Thymus (tissue), 11 donors: ENCODE measurements at regions not wholly inside any gene's neighbourhood (a gene's known extent, or its start where the extent isn't known, plus 50 kb on each side); places are given as distances from the start of the nearest gene placed in this dataset.

Experiments
- DNase-seq, 9 donors: peaks; one replicate each; pipeline ENCODE4 v3.0.0-alpha.2; 2013; ENCODE audit warnings: low spot score in 9 of 9, low read depth in 6 of 9, missing footprints in 1 of 9
- H3K27ac ChIP-seq, 2 donors: one replicate each; pipeline ENCODE4 v1.5.1; 2013; ENCODE audit warnings: control low read depth in 1 of 2, low read depth in 1 of 2, low read length in 1 of 2, mild to moderate bottlenecking in 1 of 2, moderate library complexity in 1 of 2
- H3K27me3 ChIP-seq, 2 donors: one replicate each; pipeline ENCODE4 v1.5.1; 2013; ENCODE audit warnings: low read length in 1 of 2; ENCODE audit not compliant: control insufficient read depth in 2 of 2, insufficient read depth in 1 of 2
- H3K36me3 ChIP-seq, 2 donors: one replicate each; pipeline ENCODE4 v1.5.1; 2013; ENCODE audit warnings: low read length in 1 of 2, mild to moderate bottlenecking in 1 of 2, moderate library complexity in 1 of 2; ENCODE audit not compliant: control insufficient read depth in 2 of 2, insufficient read depth in 2 of 2
- H3K4me1 ChIP-seq, 2 donors: one replicate each; pipeline ENCODE4 v1.5.1; 2013; ENCODE audit warnings: low read length in 2 of 2; ENCODE audit not compliant: control insufficient read depth in 2 of 2, insufficient read depth in 2 of 2
- H3K4me3 ChIP-seq, 2 donors: one replicate each; pipeline ENCODE4 v1.5.1; 2013; ENCODE audit warnings: low read length in 2 of 2, control low read depth in 1 of 2, mild to moderate bottlenecking in 1 of 2
- H3K9me3 ChIP-seq, 2 donors: one replicate each; pipeline ENCODE4 v1.5.1; 2013; ENCODE audit warnings: low read length in 1 of 2, mild to moderate bottlenecking in 1 of 2; ENCODE audit not compliant: control insufficient read depth in 2 of 2, insufficient read depth in 1 of 2
- WGBS: extraction: QIAGEN DNeasy Blood & Tissue Kit; methylation state at CpG from one replicate; pipeline ENCODE4 v1.1.7; 2013; 5-methylcytosine and 5-hydroxymethylcytosine counted together
- donor health status: healthy.

GRCh38 chr3:88534534-88534933 is 384.8 kb downstream of the C3orf38 start:
- Histone ChIP-seq H3K36me3 (no peaks in the 10 kb centered on the region), H3K9me3 (no peaks in the 10 kb centered on the region), H3K4me1 (no peaks in the 10 kb centered on the region), H3K4me3 (no peak overlapping the region), H3K27me3 (no peaks in the 10 kb centered on the region), H3K27ac (no peak overlapping the region)
- WGBS, result 70% methylated on average over 4 of the region's 4 CpGs
- DNase-seq, result no peak

- Histone ChIP-seq H3K27ac (no peak overlapping the region), H3K4me3 (no peak overlapping the region), H3K9me3 (no peaks in the 10 kb centered on the region), H3K27me3 (no peaks in the 10 kb centered on the region), H3K36me3 (no peaks in the 10 kb centered on the region), H3K4me1 (no peaks in the 10 kb centered on the region)
- 95% methylated on average over 1 of the region's 1 CpG for WGBS
- no peak for DNase-seq
Observed at GRCh38 chr3:88535563-88535962, 385.8 kb downstream of the C3orf38 start.

GRCh38 chr3:88542916-88543315 is 393.2 kb downstream of the C3orf38 start:
- H3K36me3 ChIP-seq, result no peaks in the 10 kb centered on the region
- no peaks in the 10 kb centered on the region for H3K27me3 ChIP-seq
- DNase-seq, result no peak
- H3K4me1 ChIP-seq, result no peaks in the 10 kb centered on the region
- H3K4me3 ChIP-seq, result no peak overlapping the region
- no peak overlapping the region for H3K27ac ChIP-seq
- no peaks in the 10 kb centered on the region for H3K9me3 ChIP-seq

- Histone ChIP-seq H3K9me3 (no peaks in the 10 kb centered on the region), H3K4me3 (no peak overlapping the region), H3K27me3 (no peaks in the 10 kb centered on the region), H3K4me1 (no peaks in the 10 kb centered on the region), H3K27ac (no peak overlapping the region), H3K36me3 (no peaks in the 10 kb centered on the region)
- 92% methylated on average over 3 of the region's 3 CpGs for WGBS
- no peak for DNase-seq
Observed at GRCh38 chr3:88572450-88572849, 422.7 kb downstream of the C3orf38 start.

GRCh38 chr3:88573472-88573871 is 423.7 kb downstream of the C3orf38 start:
- Histone ChIP-seq H3K9me3 (no peaks in the 10 kb centered on the region), H3K27ac (no peak overlapping the region), H3K27me3 (no peaks in the 10 kb centered on the region), H3K4me3 (no peak overlapping the region), H3K4me1 (no peaks in the 10 kb centered on the region), H3K36me3 (no peaks in the 10 kb centered on the region)
- WGBS, result 87% methylated on average over 4 of the region's 4 CpGs
- no peak for DNase-seq

- Histone ChIP-seq H3K9me3 (no peaks in the 10 kb centered on the region), H3K36me3 (no peaks in the 10 kb centered on the region), H3K27ac (no peak overlapping the region), H3K27me3 (no peaks in the 10 kb centered on the region), H3K4me3 (no peak overlapping the region), H3K4me1 (no peaks in the 10 kb centered on the region)
- DNase-seq, result no peak
- 95% methylated on average over 4 of the region's 4 CpGs for WGBS
Observed at GRCh38 chr3:88574146-88574545, 424.4 kb downstream of the C3orf38 start.

GRCh38 chr3:88584451-88584850 is 434.7 kb downstream of the C3orf38 start:
- H3K27me3 ChIP-seq, result no peaks in the 10 kb centered on the region
- H3K36me3 ChIP-seq, result no peaks in the 10 kb centered on the region
- H3K4me3 ChIP-seq, result no peak overlapping the region
- no peaks in the 10 kb centered on the region for H3K9me3 ChIP-seq
- 91% methylated on average over 3 of the region's 3 CpGs for WGBS
- H3K27ac ChIP-seq, result no peak overlapping the region
- H3K4me1 ChIP-seq, result no peaks in the 10 kb centered on the region
- no peak for DNase-seq

GRCh38 chr3:88586121-88586640 is 436.4 kb downstream of the C3orf38 start:
- no peaks in the 10 kb centered on the region for H3K36me3 ChIP-seq
- no peak overlapping the region for H3K4me3 ChIP-seq
- H3K27ac ChIP-seq, result no peak overlapping the region
- 98% methylated on average over 2 of the region's 2 CpGs for WGBS
- H3K9me3 ChIP-seq, result no peaks in the 10 kb centered on the region
- H3K4me1 ChIP-seq, result no peaks in the 10 kb centered on the region
- no peaks in the 10 kb centered on the region for H3K27me3 ChIP-seq
- DNase-seq, result no peak

- H3K27ac ChIP-seq, result no peak overlapping the region
- DNase-seq, result no peak
- H3K36me3 ChIP-seq, result no peaks in the 10 kb centered on the region
- 96% methylated on average over 2 of the region's 2 CpGs for WGBS
- H3K27me3 ChIP-seq, result no peaks in the 10 kb centered on the region
- H3K4me3 ChIP-seq, result no peak overlapping the region
- H3K9me3 ChIP-seq, result no peaks in the 10 kb centered on the region
- no peaks in the 10 kb centered on the region for H3K4me1 ChIP-seq
Observed at GRCh38 chr3:88589138-88589537, 439.4 kb downstream of the C3orf38 start.

- no peaks in the 10 kb centered on the region for H3K27me3 ChIP-seq
- WGBS, result 22% methylated on average over 1 of the region's 1 CpG
Observed at GRCh38 chr3:88595026-88595425, 445.3 kb downstream of the C3orf38 start.

More at GRCh38 chr3:88595026-88595425, 445.3 kb downstream of the C3orf38 start:
- H3K4me3 ChIP-seq, result no peak overlapping the region
- no peaks in the 10 kb centered on the region for H3K9me3 ChIP-seq
- no peak overlapping the region for H3K27ac ChIP-seq
- H3K4me1 ChIP-seq, result no peaks in the 10 kb centered on the region
- DNase-seq, result no peak
- no peaks in the 10 kb centered on the region for H3K36me3 ChIP-seq
